OCI-M2 (cell line): ENCODE measurements at regions not wholly inside any gene's neighbourhood (a gene's known extent, or its start where the extent isn't known, plus 50 kb on each side); places are given as distances from the start of the nearest gene placed in this dataset.
"Not testable (repeated sequence)": the region's sequence is repeated elsewhere in the genome, so short reads cannot be mapped to it uniquely, and the experiment has no call there.

Source experiments
- DNase-seq: peaks from one replicate; lab custom pipeline; 2025; ENCODE audit not compliant: unreplicated experiment; lab: John Stamatoyannopoulos, UW

DNA sequence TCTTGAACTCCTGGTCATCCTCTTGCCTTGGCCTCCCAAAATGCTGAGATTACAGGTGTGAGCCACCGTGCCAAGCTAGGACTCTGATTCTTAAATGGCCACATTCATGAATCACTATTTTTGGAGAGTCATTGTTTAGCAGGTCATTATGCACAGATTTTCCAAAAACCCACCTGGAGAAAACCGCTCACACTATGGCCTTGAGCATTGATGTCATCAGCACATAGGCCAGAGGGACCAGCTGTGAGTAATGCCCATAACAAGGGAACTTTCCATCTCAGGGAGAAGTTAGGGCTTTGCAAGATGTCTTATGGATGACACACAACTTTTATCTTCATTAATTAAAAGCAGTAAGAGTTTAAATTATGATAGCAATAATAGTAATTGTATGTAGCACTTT is 86.4 kb upstream of the KIF5B start:
- no peak for DNase-seq

DNA sequence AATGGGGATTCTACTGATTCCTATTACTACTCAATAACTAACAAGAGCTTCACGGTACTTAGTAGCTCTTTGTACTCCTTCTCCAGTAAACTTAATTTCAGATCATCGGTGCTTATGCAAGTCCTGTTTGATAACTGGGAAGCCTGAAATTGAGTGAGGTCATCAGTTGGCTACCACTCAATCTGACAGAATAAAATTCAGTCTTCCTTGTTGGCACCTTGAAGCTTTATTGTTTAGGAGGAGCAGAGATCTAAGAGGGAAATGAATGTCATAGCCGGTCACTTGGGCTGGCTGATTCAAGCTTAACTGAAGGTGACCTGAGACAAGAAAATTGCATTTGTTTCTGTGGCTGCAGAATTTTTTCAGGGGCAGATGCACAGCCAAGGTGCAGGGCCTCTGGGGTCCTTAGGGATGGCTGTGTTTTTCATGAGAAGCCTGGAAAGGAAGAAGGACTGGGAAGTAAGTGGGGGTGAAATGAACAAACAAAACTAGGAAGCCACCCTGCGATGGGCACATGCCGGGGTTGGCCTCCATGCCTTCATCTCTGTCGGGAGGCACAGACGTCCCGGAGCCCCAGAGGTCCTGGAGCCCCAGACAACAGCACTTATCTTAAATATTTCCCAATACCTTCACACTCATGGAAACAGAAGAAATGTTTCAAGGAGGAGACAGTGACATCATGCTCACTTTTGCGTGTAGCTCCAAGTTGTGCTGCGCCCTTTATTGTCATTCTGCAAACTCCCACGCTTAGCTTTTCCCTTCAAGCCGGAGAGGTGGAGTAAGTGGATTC is 85.0 kb upstream of the KIF5B start:
- no peak for DNase-seq

DNA sequence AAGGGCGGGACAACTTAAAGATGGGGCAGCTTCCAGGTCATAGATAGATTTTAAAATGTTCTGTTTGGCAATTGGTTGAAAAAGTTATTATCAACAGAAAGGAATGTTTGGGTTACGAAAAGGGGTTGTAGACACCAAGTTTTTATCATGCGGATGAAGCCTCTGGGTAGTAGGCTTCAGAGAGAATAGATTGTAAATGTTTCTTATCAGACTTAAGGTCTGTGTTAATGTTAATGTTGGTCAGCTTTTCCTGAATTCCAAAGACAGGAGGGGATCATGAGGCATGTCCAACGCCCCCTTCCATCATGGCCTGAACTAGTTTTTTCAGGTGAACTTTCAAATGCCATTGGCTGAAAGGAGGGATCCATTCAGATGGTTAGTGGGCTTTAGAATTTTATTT is 84.2 kb upstream of the KIF5B start:
- no peak for DNase-seq

DNA sequence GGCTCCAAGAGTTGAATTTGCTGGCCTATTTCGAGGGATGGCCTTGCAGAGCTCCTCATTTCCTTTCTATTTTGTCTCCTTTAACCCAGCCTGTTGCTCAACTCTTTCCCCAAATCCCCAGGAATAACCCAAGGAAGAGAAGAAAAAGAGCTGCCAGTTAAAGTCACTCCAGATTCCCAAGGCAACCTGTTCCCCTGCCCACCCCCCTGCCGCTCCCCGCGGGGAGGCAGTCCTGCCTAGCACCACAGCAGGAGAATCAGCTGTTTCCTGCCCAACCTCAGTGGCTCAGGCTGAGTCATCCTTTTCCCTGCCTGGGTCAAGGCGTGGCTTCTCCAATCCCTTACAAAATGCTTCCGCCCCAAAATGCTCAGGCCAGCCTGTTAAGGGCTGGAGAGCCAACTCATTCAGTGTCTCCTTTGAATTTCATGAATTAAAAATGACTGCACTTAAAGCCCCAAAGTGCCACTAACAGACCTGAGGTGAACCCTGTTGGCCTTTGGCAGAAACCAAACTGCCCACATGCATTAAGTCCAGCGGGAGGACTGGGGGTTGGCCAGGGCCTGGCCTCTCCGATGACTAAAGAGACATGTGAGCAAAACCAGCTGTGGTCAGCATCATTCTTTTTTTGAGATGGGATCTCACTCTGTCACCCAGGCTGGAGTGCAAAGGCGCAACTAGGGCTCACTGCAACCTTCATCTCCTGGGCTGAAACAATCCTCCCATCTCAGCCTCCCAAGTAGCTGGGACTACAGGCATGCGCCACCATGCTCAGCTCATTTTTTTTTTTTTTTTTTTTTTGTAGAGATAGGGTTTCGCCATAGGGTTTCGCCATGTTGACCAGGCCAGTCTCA is 83.2 kb upstream of the KIF5B start:
- no peak for DNase-seq

DNA sequence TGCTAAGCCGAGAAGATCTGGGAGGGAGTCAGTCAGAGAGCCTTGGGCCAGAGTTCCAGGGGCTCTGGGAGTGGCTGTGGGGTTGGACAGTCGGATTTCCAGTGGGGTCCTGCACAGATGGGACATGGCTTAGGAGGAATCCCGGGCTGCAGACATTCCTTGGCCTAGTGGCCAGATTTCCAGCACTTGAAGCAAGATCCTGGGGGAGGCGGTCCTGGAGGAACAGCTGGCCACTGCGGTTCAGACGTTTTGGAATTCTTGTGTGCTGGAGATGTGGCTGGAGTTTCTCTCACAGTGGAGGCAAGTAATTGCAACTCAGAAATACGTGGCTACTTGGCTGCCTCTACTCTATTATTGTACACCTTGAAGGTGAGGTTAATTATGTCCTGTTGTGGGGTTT is 80.7 kb upstream of the KIF5B start:
- not testable (repeated sequence) for DNase-seq

DNA sequence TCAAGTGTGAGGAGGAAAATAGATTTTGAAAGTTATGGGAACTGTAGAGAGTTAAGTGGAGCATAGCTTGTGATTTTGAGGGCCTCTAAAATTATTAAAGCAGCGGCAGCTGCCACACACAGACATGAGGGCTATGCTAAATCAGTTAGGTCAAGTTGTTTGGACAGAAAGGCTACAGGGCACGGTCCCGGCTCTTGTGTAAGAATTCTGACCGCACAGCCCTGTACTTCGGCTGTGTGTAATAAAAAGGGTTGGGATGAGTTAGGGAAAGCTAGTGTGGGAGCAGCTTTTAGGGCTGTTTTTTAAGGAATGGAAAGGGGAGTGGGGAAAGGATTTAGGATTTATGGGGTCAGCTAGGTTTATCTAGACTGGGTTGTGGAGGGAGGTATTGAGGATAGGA is 79.6 kb upstream of the KIF5B start:
- DNase-seq, result not testable (repeated sequence)

DNA sequence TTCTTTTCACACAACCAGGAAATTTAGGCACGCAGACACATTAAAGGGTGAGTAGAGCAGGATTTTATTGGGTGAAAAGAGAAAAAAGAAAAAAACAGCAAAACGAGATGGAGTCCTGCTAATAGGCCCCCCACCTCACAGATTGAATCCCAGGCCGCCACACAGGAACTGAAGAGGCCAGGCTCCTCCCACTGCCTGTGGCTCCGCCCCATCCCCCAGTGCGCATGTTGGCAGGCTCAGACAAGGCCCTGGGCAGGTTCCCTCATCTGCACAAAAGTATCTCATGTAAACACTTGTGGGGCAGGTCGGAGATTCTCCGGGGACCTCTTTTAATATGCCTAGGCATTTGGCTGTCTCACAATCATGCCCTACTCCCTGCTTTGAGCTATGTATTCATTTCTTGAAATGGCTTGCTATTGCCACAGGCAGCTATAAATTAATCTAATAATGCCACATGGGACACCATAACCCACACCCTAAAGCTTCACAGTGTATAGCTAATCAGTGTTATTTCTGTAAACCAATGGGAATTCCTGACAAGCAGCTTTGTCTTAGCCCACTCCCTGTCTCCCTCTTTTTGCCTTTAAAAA is 76.2 kb upstream of the KIF5B start:
- no peak for DNase-seq

DNA sequence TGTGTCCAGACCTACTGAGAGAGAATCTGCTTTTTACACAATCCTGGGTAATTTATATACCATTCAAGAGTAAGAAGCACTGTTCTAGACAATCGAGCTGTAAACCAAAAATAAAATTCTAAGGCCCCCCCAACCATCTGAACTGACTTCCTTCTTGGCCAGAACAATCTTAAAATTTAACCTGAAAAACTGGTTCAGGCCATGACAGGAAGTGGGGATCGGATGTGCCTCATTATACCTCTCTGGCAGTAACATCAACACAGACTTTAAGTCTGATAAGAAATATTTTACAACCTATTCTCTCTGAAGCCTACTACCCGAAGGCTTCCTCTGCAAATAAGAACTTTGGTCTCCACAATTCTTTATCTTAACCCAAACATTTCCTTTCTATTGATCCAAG is 75.2 kb upstream of the KIF5B start:
- DNase-seq, result no peak

DNA sequence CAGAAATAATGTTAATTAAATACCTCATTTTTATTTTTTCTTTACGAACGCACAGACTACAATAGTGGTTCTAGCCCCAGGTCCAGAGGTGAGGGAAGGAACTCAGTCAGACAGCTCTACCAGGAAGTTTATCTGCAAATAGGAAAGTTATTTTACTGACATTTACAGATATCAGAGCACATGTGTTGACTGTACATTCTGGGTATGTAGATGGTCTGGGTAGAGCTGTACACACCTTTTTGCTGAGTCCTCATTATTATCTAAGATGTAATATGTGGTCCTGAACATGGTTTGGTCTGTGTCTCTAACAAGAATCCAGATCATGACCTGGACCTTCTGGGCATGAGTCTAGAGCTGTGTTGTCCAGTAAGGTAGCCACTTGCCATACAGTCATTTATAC is 74.6 kb upstream of the KIF5B start:
- DNase-seq, result no peak

- no peak for DNase-seq
Measured at GRCh38 chr10:32125023-32125422, 68.8 kb upstream of the KIF5B start.

GRCh38 chr10:32123021-32123420 is 66.8 kb upstream of the KIF5B start:
- DNase-seq, result no peak

DNA sequence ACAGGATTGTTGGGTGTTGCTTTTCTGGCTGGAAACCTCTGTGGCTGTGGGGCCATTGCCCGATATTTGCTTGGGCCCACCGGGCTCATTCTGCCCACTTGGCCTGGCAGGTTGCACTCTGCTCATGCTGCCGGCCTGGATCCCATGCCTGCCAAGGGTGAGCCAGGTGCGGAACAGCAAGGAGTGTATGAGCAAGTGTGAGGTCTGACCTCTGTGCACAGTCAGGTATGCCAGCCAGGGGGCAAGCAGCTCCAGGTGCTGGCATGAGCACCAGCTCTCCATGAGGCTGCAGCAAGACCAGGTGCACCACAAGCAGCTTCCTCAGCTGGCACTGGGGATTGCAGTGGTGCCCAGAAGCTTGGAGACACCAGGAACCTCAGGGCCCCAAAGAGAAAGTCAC is 65.4 kb upstream of the KIF5B start:
- no peak for DNase-seq

- no peak for DNase-seq
Measured at GRCh38 chr10:32120147-32120546, 63.9 kb upstream of the KIF5B start.

DNA sequence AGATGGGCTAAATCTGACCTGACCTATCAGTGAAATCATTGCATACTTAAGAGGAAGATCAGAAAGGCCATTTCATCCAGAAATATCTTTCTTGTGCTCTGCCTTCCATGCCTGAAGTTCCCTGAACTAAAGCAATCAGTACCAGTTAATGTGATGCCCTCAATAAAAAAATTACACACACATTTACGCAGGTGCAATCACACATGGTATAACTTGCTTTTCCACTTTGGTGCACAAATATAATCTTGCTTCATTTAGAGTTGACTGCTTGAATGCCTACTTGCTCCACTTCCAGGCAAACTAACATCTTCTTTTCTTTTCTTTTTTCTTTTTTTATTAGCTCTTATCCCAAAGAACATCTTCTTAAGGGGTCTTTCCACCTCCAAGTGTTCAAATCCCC is 58.3 kb upstream of the KIF5B start:
- no peak for DNase-seq

- DNase-seq, result no peak
Measured at GRCh38 chr10:32112055-32112454, 55.8 kb upstream of the KIF5B start.

- DNase-seq, result no peak
Measured at GRCh38 chr10:32111585-32111984, 55.4 kb upstream of the KIF5B start.

- DNase-seq, result no peak
Measured at GRCh38 chr10:32110790-32111189, 54.6 kb upstream of the KIF5B start.

DNA sequence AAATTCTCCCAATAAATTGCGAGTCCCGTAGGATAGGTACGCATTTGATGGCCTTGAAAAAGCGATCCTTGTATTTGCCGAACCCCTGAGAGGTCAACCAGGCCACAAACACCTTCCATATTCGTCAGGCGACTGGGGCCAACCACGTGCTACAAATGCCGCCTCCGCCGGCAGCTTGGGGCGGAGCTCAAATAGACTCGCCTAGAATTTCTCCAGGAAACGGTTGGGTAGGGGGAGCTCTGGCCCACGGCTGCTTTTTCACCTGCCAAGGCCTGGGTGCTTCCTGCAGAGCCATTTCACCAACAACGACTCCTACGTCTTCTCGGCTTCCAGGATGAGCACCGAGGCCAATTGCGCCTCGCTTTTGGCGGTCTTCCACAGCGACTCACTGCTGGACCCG is 53.4 kb upstream of the KIF5B start:
- no peak for DNase-seq
